ENCODE measurements at regions not wholly inside any gene's neighbourhood (a gene's known extent, or its start where the extent isn't known, plus 50 kb on each side); places are given as distances from the start of the nearest gene placed in this dataset.

- TF ChIP-seq PRPF4 (IDR thresholded peaks at IDR 0.05; ENCODE audit: insufficient read depth, low read depth, low read length, poor library complexity, severe bottlenecking) = no peak
- TF ChIP-seq CHD4 (IDR thresholded peaks at IDR 0.05; ENCODE audit: insufficient read depth, insufficient replicate concordance, low read depth, low read length, poor library complexity, severe bottlenecking) = no peak
- no peak for TF ChIP-seq TAF1 (IDR thresholded peaks at IDR 0.05; ENCODE audit: control insufficient read depth, extremely low read depth, insufficient read depth, low read length, severe bottlenecking)
- TF ChIP-seq ZNF282 (CRISPR knock-in tag; IDR thresholded peaks at IDR 0.05) = no peak
- TF ChIP-seq EZH2 (IDR thresholded peaks at IDR 0.05; ENCODE audit: borderline replicate concordance, low read depth, low read length) = no peak
- TF ChIP-seq ARID1B (IDR thresholded peaks at IDR 0.05) = no peak
- no peak for TF ChIP-seq CEBPB (tag; IDR thresholded peaks at IDR 0.05)
- TF ChIP-seq ZNF280A (IDR thresholded peaks at IDR 0.05; ENCODE audit: low read depth, partially characterized antibody) = no peak
- no peak for TF ChIP-seq RCOR1 (IDR thresholded peaks at IDR 0.05; ENCODE audit: borderline replicate concordance in 1 of 2, low read depth in 2 of 2, low read length in 2 of 2)
- TF ChIP-seq JUNB (CRISPR knock-in tag; conservative IDR thresholded peaks at IDR 0.05) = no peak
- 0 out of 2 replicates have a peak, but pooled peaks have one; percentile 43 for TF ChIP-seq ZNF644 (tag; IDR thresholded peaks at IDR 0.05; ENCODE audit: low read depth)
- TF ChIP-seq, protein P1, sequence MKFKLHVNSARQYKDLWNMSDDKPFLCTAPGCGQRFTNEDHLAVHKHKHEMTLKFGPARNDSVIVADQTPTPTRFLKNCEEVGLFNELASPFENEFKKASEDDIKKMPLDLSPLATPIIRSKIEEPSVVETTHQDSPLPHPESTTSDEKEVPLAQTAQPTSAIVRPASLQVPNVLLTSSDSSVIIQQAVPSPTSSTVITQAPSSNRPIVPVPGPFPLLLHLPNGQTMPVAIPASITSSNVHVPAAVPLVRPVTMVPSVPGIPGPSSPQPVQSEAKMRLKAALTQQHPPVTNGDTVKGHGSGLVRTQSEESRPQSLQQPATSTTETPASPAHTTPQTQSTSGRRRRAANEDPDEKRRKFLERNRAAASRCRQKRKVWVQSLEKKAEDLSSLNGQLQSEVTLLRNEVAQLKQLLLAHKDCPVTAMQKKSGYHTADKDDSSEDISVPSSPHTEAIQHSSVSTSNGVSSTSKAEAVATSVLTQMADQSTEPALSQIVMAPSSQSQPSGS (CRISPR knock-in tag; IDR thresholded peaks at IDR 0.05) = no peak
- no peak for TF ChIP-seq MECOM (CRISPR knock-in tag; IDR thresholded peaks at IDR 0.05)
- TF ChIP-seq CAMTA2 (CRISPR knock-in tag; conservative IDR thresholded peaks at IDR 0.05) = no peak
- no peak for TF ChIP-seq DNMT1 (IDR thresholded peaks at IDR 0.05)
- no peak for TF ChIP-seq KAT7 (CRISPR knock-in tag; IDR thresholded peaks at IDR 0.05; ENCODE audit: borderline replicate concordance)
- TF ChIP-seq GTF2E2 (tag; IDR thresholded peaks at IDR 0.05) = no peak
- TF ChIP-seq ZNF699 (CRISPR knock-in tag; IDR thresholded peaks at IDR 0.05; ENCODE audit: insufficient replicate concordance) = no peak
- no peak for TF ChIP-seq HINFP (tag; conservative IDR thresholded peaks at IDR 0.05; ENCODE audit: low read depth)
- no peak for TF ChIP-seq BRD9 (IDR thresholded peaks at IDR 0.05; ENCODE audit: low read depth, partially characterized antibody)
- no peak for TF ChIP-seq ZNF347 (CRISPR knock-in tag; IDR thresholded peaks at IDR 0.05; ENCODE audit: low read depth)
- TF ChIP-seq BRCA1 (IDR thresholded peaks at IDR 0.05) = no peak
- TF ChIP-seq BRCA1 (CRISPR knock-in tag; IDR thresholded peaks at IDR 0.05) = no peak
- TF ChIP-seq MBD2 (IDR thresholded peaks at IDR 0.05; ENCODE audit: borderline replicate concordance, low read depth) = no peak
These were observed 93.2 kb upstream of the TNFSF4 start (continued) for GRCh38 chr1:173300061-173301044.
